ENCODE measurements at regions not wholly inside any gene's neighbourhood (a gene's known extent, or its start where the extent isn't known, plus 50 kb on each side); places are given as distances from the start of the nearest gene placed in this dataset.

DNA sequence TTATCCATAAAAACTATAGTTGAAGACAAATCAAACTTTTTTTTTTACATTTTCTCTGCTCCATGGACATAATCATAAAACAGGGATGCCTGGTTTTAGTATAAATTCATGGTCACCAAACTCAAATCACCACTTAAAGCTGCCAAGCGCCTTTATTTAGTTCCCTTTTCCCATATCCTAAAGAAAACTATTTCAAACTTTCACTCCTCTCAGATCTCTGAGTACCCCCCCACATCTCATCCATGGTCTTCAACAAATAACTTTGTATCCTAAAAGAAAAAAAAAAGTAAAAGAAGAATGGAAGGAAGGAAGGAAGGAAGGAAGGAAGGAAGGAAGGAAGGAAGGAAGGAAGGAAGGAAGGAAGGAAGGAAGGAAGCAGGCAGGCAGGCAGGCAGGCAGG lies 1438.7 kb downstream of the C4orf33 start:
- no peaks in the 10 kb centered on the region for H3K27me3 ChIP-seq (ENCODE audit: insufficient read depth, low read length)
- H2AFZ ChIP-seq (ENCODE audit: low read length), result no peak overlapping the region
- no peak for TF ChIP-seq CTCF (IDR thresholded peaks at IDR 0.05; ENCODE audit: extremely low read depth, low read depth, low read length)

GRCh38 chr4:130542953-130543352 lies 1447.0 kb downstream of the C4orf33 start:
- TF ChIP-seq CTCF (IDR thresholded peaks at IDR 0.05; ENCODE audit: extremely low read depth, low read depth, low read length), result no peak
- Histone ChIP-seq H3K27me3 (ENCODE audit: insufficient read depth, low read length) (no peaks in the 10 kb centered on the region), H3K4me1 (ENCODE audit: insufficient read depth, low read length) (no peaks in the 10 kb centered on the region), H3K9me3 (ENCODE audit: low read depth, low read length) (no peaks in the 10 kb centered on the region), H4K20me1 (ENCODE audit: insufficient read depth, low read length) (no peaks in the 10 kb centered on the region), H3K4me2 (ENCODE audit: insufficient read depth, low read length) (no peak overlapping the region), H3K4me3 (ENCODE audit: insufficient read depth, low read length) (no peak overlapping the region), H3K79me2 (ENCODE audit: insufficient read depth, low read length) (no peaks in the 10 kb centered on the region), H3K36me3 (ENCODE audit: insufficient read depth, low read length) (no peaks in the 10 kb centered on the region), H2AFZ (ENCODE audit: low read length) (no peak overlapping the region), H3K27ac (ENCODE audit: low read depth, low read length) (no peak overlapping the region)
- DNase-seq (ENCODE audit: insufficient read length, low spot score, missing footprints), result no peak

More for the DNA sequence above, 1438.7 kb downstream of the C4orf33 start:
- H3K36me3 ChIP-seq (ENCODE audit: insufficient read depth, low read length), result no peaks in the 10 kb centered on the region
- H3K4me2 ChIP-seq (ENCODE audit: insufficient read depth, low read length), result no peak overlapping the region
- no peaks in the 10 kb centered on the region for H3K79me2 ChIP-seq (ENCODE audit: insufficient read depth, low read length)
- DNase-seq (ENCODE audit: insufficient read length, low spot score, missing footprints), result no peak
- no peak overlapping the region for H3K27ac ChIP-seq (ENCODE audit: low read depth, low read length)
- H3K4me1 ChIP-seq (ENCODE audit: insufficient read depth, low read length), result no peaks in the 10 kb centered on the region
- no peak overlapping the region for H3K4me3 ChIP-seq (ENCODE audit: insufficient read depth, low read length)
- no peaks in the 10 kb centered on the region for H4K20me1 ChIP-seq (ENCODE audit: insufficient read depth, low read length)
- H3K9me3 ChIP-seq (ENCODE audit: low read depth, low read length), result no peaks in the 10 kb centered on the region

GRCh38 chr4:130545171-130545570 lies 1449.2 kb downstream of the C4orf33 start:
- Histone ChIP-seq H3K4me2 (ENCODE audit: insufficient read depth, low read length) (no peak overlapping the region), H3K4me3 (ENCODE audit: insufficient read depth, low read length) (no peak overlapping the region), H3K36me3 (ENCODE audit: insufficient read depth, low read length) (no peaks in the 10 kb centered on the region), H3K9me3 (ENCODE audit: low read depth, low read length) (no peaks in the 10 kb centered on the region), H4K20me1 (ENCODE audit: insufficient read depth, low read length) (no peaks in the 10 kb centered on the region), H3K27me3 (ENCODE audit: insufficient read depth, low read length) (no peaks in the 10 kb centered on the region), H3K4me1 (ENCODE audit: insufficient read depth, low read length) (no peaks in the 10 kb centered on the region), H3K27ac (ENCODE audit: low read depth, low read length) (no peak overlapping the region), H2AFZ (ENCODE audit: low read length) (no peak overlapping the region), H3K79me2 (ENCODE audit: insufficient read depth, low read length) (no peaks in the 10 kb centered on the region)
- no peak for DNase-seq (ENCODE audit: insufficient read length, low spot score, missing footprints)
- TF ChIP-seq CTCF (IDR thresholded peaks at IDR 0.05; ENCODE audit: extremely low read depth, low read depth, low read length), result no peak

DNA sequence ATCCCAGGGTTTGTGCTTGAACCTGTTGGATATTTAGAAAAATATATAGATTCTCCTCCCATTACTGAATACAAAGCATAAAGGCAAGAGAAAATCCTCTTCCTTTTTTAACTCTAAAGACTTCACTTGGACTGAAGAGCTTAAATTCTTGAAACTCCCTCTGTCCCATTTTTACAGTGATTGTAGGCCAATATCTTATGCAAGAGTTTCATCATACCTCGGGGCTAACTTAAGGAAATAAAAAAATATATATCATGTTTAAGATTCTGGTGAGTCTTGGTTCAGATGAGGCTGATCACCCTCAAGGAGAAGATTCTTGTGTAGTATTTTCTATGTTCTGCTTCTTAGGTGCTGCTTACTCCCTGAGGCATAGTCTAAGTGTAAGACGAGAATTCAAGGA lies 1449.6 kb downstream of the C4orf33 start:
- Histone ChIP-seq H3K79me2 (ENCODE audit: insufficient read depth, low read length) (no peaks in the 10 kb centered on the region), H3K4me1 (ENCODE audit: insufficient read depth, low read length) (no peaks in the 10 kb centered on the region), H3K27me3 (ENCODE audit: insufficient read depth, low read length) (no peaks in the 10 kb centered on the region), H3K36me3 (ENCODE audit: insufficient read depth, low read length) (no peaks in the 10 kb centered on the region), H2AFZ (ENCODE audit: low read length) (no peak overlapping the region), H3K4me2 (ENCODE audit: insufficient read depth, low read length) (no peak overlapping the region), H3K9me3 (ENCODE audit: low read depth, low read length) (no peaks in the 10 kb centered on the region), H3K27ac (ENCODE audit: low read depth, low read length) (no peak overlapping the region), H3K4me3 (ENCODE audit: insufficient read depth, low read length) (no peak overlapping the region), H4K20me1 (ENCODE audit: insufficient read depth, low read length) (no peaks in the 10 kb centered on the region)
- TF ChIP-seq CTCF (IDR thresholded peaks at IDR 0.05; ENCODE audit: extremely low read depth, low read depth, low read length), result no peak
- no peak for DNase-seq (ENCODE audit: insufficient read length, low spot score, missing footprints)
